Activated CD4-positive, alpha-beta T cell treated with anti-CD3 and anti-CD28 coated beads, Interleukin-2, amount 50 U/mL, for 1 hour (primary cell): ENCODE measurements at regions not wholly inside any gene's neighbourhood (a gene's known extent, or its start where the extent isn't known, plus 50 kb on each side); places are given as distances from the start of the nearest gene placed in this dataset.
"Not testable (repeated sequence)": the region's sequence is repeated elsewhere in the genome, so short reads cannot be mapped to it uniquely, and the experiment has no call there.

ENCODE experiments used
- DNase-seq: peaks from one replicate; pipeline ENCODE4 v3.0.0-alpha.2; 2020

- DNase-seq = no peak
Observed at GRCh38 chr16:79402920-79403319, 197.6 kb downstream of the MAF start.

GRCh38 chr16:79402356-79402755 lies 198.2 kb downstream of the MAF start:
- DNase-seq = no peak

- no peak for DNase-seq
Observed at GRCh38 chr16:79401782-79402181, 198.8 kb downstream of the MAF start.

- DNase-seq = no peak
Observed at GRCh38 chr16:79401157-79401556, 199.4 kb downstream of the MAF start.

GRCh38 chr16:79400462-79401149 lies 199.9 kb downstream of the MAF start:
- no peak for DNase-seq

GRCh38 chr16:79395591-79395990 lies 204.9 kb downstream of the MAF start:
- DNase-seq = no peak

GRCh38 chr16:79394206-79394605 lies 206.3 kb downstream of the MAF start:
- DNase-seq = no peak

GRCh38 chr16:79393564-79393963 lies 207.0 kb downstream of the MAF start:
- DNase-seq = no peak

GRCh38 chr16:79393127-79393526 lies 207.4 kb downstream of the MAF start:
- DNase-seq = no peak

- DNase-seq = no peak
Observed at GRCh38 chr16:79392081-79392480, 208.5 kb downstream of the MAF start.

- DNase-seq = no peak
Observed at GRCh38 chr16:79391395-79391794, 209.1 kb downstream of the MAF start.

GRCh38 chr16:79390481-79391051 lies 210.0 kb downstream of the MAF start:
- DNase-seq = no peak

- no peak for DNase-seq
Observed at GRCh38 chr16:79388396-79388795, 212.1 kb downstream of the MAF start.

- no peak for DNase-seq
Observed at GRCh38 chr16:79386299-79386698, 214.2 kb downstream of the MAF start.

- DNase-seq = no peak
Observed at GRCh38 chr16:79381603-79382042, 218.9 kb downstream of the MAF start.

GRCh38 chr16:79380995-79381602 lies 219.4 kb downstream of the MAF start:
- DNase-seq = no peak

- DNase-seq = no peak
Observed at GRCh38 chr16:79379095-79379494, 221.4 kb downstream of the MAF start.

GRCh38 chr16:79377082-79377481 lies 223.5 kb downstream of the MAF start:
- not testable (repeated sequence) for DNase-seq

GRCh38 chr16:79375351-79375750 lies 225.2 kb downstream of the MAF start:
- DNase-seq = no peak

GRCh38 chr16:79372503-79373184 lies 227.9 kb downstream of the MAF start:
- DNase-seq = no peak

GRCh38 chr16:79370736-79371135 lies 229.8 kb downstream of the MAF start:
- no peak for DNase-seq

- DNase-seq = no peak
Observed at GRCh38 chr16:79369796-79370195, 230.7 kb downstream of the MAF start.

GRCh38 chr16:79367822-79368221 lies 232.7 kb downstream of the MAF start:
- no peak for DNase-seq

GRCh38 chr16:79366635-79367034 lies 233.9 kb downstream of the MAF start:
- no peak for DNase-seq
